HepG2 (cell line): ENCODE measurements at regions not wholly inside any gene's neighbourhood (a gene's known extent, or its start where the extent isn't known, plus 50 kb on each side); places are given as distances from the start of the nearest gene placed in this dataset.

Experiments
- CTCF ChIP-seq: sonication (generic); formaldehyde crosslinking; IDR thresholded peaks from 2 replicates; pipeline ENCODE4 v1.5.0; 2020; ENCODE audit warnings: mild to moderate bottlenecking, missing genetic modification reagents, moderate library complexity
- HNF4A ChIP-seq: sonication (generic); formaldehyde crosslinking; IDR thresholded peaks from 2 replicates; pipeline ENCODE4 v1.4.0; 2020; ENCODE audit warnings: missing genetic modification reagents
- POLR2A ChIP-seq, 2 experiments: IDR thresholded peaks; 2 replicates each; pipeline ENCODE4 v1.6.1; 2011; ENCODE audit warnings: low read depth in 2 of 2, low read length in 2 of 2, mild to moderate bottlenecking in 1 of 2, moderate library complexity in 1 of 2; ENCODE audit not compliant: insufficient read depth in 1 of 2
- RAD51 ChIP-seq: fragments of 450-650 bp; IDR thresholded peaks from 2 replicates; pipeline ENCODE4 v1.6.1; 2016; ENCODE audit warnings: borderline replicate concordance
- SALL2 ChIP-seq: sonication (generic); formaldehyde crosslinking; IDR thresholded peaks from 2 replicates; pipeline ENCODE4 v1.8.1; 2023; ENCODE audit warnings: mild to moderate bottlenecking, missing genetic modification reagents, inconsistent platforms
- ZBTB8A ChIP-seq: sonication (generic); formaldehyde crosslinking; IDR thresholded peaks from 2 replicates; pipeline ENCODE4 v1.4.0; 2020; ENCODE audit warnings: mild to moderate bottlenecking, low read depth, missing genetic modification reagents, borderline replicate concordance

GRCh38 chr4:184269879-184270430, 52.3 kb upstream of the ENPP6 start:
- TF ChIP-seq HNF4A (no peak), CTCF (CRISPR knock-in tag) (no peak), POLR2A (IDR thresholded peaks at IDR 0.05; ENCODE audit: insufficient read depth in 1 of 2, low read depth in 2 of 2, low read length in 2 of 2) (no peak), RAD51 (no peak), ZBTB8A (CRISPR knock-in tag) (no peak), SALL2 (CRISPR knock-in tag) (no peak)
